Tibial nerve (tissue), 4 donors: ENCODE measurements at regions not wholly inside any gene's neighbourhood (a gene's known extent, or its start where the extent isn't known, plus 50 kb on each side); places are given as distances from the start of the nearest gene placed in this dataset.

ENCODE experiments used
- CTCF ChIP-seq, 5 experiments: fragments of 200-600 bp in 3 of 5; fragments of 450-650 bp in 2 of 5; sonication (generic) in 3 of 5; IDR thresholded peaks; one replicate each; pipeline ENCODE4 v1.5.1; 2016 to 2019; ENCODE audit warnings: antibody characterized with exemption in 5 of 5, mild to moderate bottlenecking in 3 of 5, moderate library complexity in 2 of 5
- EP300 ChIP-seq, 2 donors: sonication (generic); formaldehyde crosslinking; IDR thresholded peaks; one replicate each; pipeline ENCODE4 v1.6.1; 2017; ENCODE audit warnings: antibody characterized with exemption in 2 of 2, mild to moderate bottlenecking in 1 of 2

GRCh38 chr5:163612358-163613149 lies 107.1 kb downstream of the MAT2B start:
- no peak for TF ChIP-seq CTCF (IDR thresholded peaks at IDR 0.05)
- no peak for TF ChIP-seq EP300 (IDR thresholded peaks at IDR 0.05)
